H1 (cell line): ENCODE measurements at regions not wholly inside any gene's neighbourhood (a gene's known extent, or its start where the extent isn't known, plus 50 kb on each side); places are given as distances from the start of the nearest gene placed in this dataset.

Experiments
- NRF1 ChIP-seq: IDR thresholded peaks from 2 replicates; pipeline ENCODE4 v1.6.1; 2011; ENCODE audit warnings: mild to moderate bottlenecking, low read depth, low read length, improper control_type of control experiment

- TF ChIP-seq NRF1, result no peak
Observed at GRCh38 chr6:113416170-113416569, 441.0 kb upstream of the MARCKS start (continued).
